ENCODE measurements at regions not wholly inside any gene's neighbourhood (a gene's known extent, or its start where the extent isn't known, plus 50 kb on each side); places are given as distances from the start of the nearest gene placed in this dataset.

DNA sequence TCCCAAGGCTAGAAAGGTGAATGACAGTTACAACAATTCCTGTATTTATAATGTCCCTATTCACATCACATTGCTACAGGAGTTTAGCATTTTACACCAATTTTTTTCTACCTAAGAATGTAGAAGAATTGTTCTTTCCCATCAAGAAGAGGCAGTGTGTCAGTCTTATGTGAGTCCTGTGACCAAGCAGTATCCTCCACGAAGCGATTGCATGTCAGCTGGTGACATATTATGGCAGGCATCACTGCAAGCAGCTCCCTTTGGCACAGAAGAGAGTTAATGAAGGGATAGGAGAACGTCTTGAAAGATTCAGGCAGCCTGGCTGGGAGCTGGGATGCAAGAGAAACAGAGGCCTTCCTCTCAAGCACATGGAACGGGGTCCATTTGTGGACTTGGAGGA is 199.8 kb downstream of the SMC2 start:
- TF ChIP-seq FOXA1 (IDR thresholded peaks at IDR 0.05): no peak
- no peak for TF ChIP-seq SP1 (IDR thresholded peaks at IDR 0.05)
- no peak for TF ChIP-seq SUZ12 (IDR thresholded peaks at IDR 0.05)
- no peak for TF ChIP-seq ZNF384 (IDR thresholded peaks at IDR 0.05)
- TF ChIP-seq, protein P1, sequence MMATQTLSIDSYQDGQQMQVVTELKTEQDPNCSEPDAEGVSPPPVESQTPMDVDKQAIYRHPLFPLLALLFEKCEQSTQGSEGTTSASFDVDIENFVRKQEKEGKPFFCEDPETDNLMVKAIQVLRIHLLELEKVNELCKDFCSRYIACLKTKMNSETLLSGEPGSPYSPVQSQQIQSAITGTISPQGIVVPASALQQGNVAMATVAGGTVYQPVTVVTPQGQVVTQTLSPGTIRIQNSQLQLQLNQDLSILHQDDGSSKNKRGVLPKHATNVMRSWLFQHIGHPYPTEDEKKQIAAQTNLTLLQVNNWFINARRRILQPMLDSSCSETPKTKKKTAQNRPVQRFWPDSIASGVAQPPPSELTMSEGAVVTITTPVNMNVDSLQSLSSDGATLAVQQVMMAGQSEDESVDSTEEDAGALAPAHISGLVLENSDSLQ (IDR thresholded peaks at IDR 0.05): no peak
- no peak for TF ChIP-seq BHLHE40 (IDR thresholded peaks at IDR 0.05; ENCODE audit: borderline replicate concordance)
- TF ChIP-seq FOXK2 (IDR thresholded peaks at IDR 0.05): no peak
- TF ChIP-seq TARDBP (IDR thresholded peaks at IDR 0.05): no peak
- TF ChIP-seq ELF4 (IDR thresholded peaks at IDR 0.05): no peak
